ENCODE measurements at regions not wholly inside any gene's neighbourhood (a gene's known extent, or its start where the extent isn't known, plus 50 kb on each side); places are given as distances from the start of the nearest gene placed in this dataset.

DNA sequence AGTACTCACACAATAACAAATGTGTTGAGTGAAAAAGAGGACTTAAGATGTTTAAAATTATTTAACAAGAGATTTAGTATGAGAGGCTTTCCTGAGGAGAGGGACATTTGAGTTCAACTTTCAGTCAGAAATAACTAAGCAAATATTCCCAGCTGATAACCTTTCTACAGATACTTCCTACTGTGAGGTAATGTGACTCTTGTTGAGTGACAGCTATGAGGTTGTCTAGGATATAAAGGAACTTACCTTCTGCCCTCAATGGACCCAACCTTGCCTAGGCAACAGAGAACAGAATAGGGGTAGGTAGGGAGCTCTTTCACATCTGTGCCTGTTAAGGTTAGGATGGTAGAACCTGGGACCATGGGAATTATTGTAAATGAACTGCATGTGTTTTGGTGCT is 54.7 kb downstream of the GLUD2 start:
- no peak for DNase-seq

DNA sequence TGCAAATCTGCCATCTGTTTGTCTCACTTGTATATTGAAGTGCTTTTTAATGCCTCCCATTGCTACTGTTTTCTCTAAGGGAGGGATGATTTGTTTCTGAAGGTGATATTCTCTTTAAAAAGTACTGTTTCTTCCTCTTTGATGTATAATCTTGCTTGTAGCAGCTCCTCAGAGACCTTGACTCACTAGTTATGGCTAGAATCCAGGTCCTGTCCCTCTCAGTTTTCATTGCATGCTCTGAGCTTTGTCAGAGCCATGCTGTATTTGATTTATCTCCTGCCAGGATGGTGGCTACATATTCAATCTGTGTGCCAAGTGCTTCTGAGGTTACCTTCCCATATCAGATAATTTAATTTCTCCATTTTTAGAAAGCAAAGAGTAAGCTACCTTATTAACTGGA is 56.0 kb downstream of the GLUD2 start:
- DNase-seq = no peak
- TF ChIP-seq, protein P1, sequence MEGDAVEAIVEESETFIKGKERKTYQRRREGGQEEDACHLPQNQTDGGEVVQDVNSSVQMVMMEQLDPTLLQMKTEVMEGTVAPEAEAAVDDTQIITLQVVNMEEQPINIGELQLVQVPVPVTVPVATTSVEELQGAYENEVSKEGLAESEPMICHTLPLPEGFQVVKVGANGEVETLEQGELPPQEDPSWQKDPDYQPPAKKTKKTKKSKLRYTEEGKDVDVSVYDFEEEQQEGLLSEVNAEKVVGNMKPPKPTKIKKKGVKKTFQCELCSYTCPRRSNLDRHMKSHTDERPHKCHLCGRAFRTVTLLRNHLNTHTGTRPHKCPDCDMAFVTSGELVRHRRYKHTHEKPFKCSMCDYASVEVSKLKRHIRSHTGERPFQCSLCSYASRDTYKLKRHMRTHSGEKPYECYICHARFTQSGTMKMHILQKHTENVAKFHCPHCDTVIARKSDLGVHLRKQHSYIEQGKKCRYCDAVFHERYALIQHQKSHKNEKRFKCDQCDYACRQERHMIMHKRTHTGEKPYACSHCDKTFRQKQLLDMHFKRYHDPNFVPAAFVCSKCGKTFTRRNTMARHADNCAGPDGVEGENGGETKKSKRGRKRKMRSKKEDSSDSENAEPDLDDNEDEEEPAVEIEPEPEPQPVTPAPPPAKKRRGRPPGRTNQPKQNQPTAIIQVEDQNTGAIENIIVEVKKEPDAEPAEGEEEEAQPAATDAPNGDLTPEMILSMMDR (IDR thresholded peaks at IDR 0.05; ENCODE audit: borderline replicate concordance, extremely low read depth, low read length, poor library complexity, severe bottlenecking) = no peak
- no peak for TF ChIP-seq EZH2 (IDR thresholded peaks at IDR 0.05; ENCODE audit: borderline replicate concordance, low read depth, low read length, severe bottlenecking)
- no peak overlapping the region for H3K4me3 ChIP-seq (ENCODE audit: low read depth in 1 of 2, low read length in 2 of 2)
- H3K4me2 ChIP-seq (ENCODE audit: insufficient read depth, low read length) = no peak overlapping the region
- H2AFZ ChIP-seq (ENCODE audit: low read depth, low read length) = no peak overlapping the region
- no peak overlapping the region for H3K27ac ChIP-seq (ENCODE audit: low read length)
- H4K20me1 ChIP-seq (ENCODE audit: insufficient read depth, low read length) = no peaks in the 10 kb centered on the region
- no peak overlapping the region for H3K9ac ChIP-seq (ENCODE audit: low read depth, low read length)
- H3K27me3 ChIP-seq (ENCODE audit: insufficient read depth, low read length, poor library complexity) = no peaks in the 10 kb centered on the region
- H3K9me3 ChIP-seq (ENCODE audit: insufficient read depth, low read length, severe bottlenecking) = no peaks in the 10 kb centered on the region
- no peaks in the 10 kb centered on the region for H3K4me1 ChIP-seq (ENCODE audit: insufficient read depth, low read length)
- ATAC-seq (ENCODE audit: insufficient read depth, low read depth) = no peak
- H3K36me3 ChIP-seq (ENCODE audit: insufficient read depth, low read length) = no peaks in the 10 kb centered on the region
- H3K79me2 ChIP-seq (ENCODE audit: insufficient read depth, low read length) = no peaks in the 10 kb centered on the region

More for the DNA sequence above, 54.7 kb downstream of the GLUD2 start:
- Histone ChIP-seq H3K4me2 (ENCODE audit: insufficient read depth, low read length) (no peak overlapping the region), H3K9me3 (ENCODE audit: insufficient read depth, low read length, severe bottlenecking) (no peaks in the 10 kb centered on the region), H3K27ac (ENCODE audit: low read length) (no peak overlapping the region), H3K9ac (ENCODE audit: low read depth, low read length) (no peak overlapping the region), H3K79me2 (ENCODE audit: insufficient read depth, low read length) (no peaks in the 10 kb centered on the region), H3K4me1 (ENCODE audit: insufficient read depth, low read length) (no peaks in the 10 kb centered on the region), H2AFZ (ENCODE audit: low read depth, low read length) (no peak overlapping the region), H3K27me3 (ENCODE audit: insufficient read depth, low read length, poor library complexity) (no peaks in the 10 kb centered on the region), H3K36me3 (ENCODE audit: insufficient read depth, low read length) (no peaks in the 10 kb centered on the region), H3K4me3 (ENCODE audit: low read depth in 1 of 2, low read length in 2 of 2) (no peak overlapping the region), H4K20me1 (ENCODE audit: insufficient read depth, low read length) (no peaks in the 10 kb centered on the region)
- TF ChIP-seq, protein P1 (IDR thresholded peaks at IDR 0.05; ENCODE audit: borderline replicate concordance, extremely low read depth, low read length, poor library complexity, severe bottlenecking) = no peak
- no peak for TF ChIP-seq EZH2 (IDR thresholded peaks at IDR 0.05; ENCODE audit: borderline replicate concordance, low read depth, low read length, severe bottlenecking)
- no peak for ATAC-seq (ENCODE audit: insufficient read depth, low read depth)

DNA sequence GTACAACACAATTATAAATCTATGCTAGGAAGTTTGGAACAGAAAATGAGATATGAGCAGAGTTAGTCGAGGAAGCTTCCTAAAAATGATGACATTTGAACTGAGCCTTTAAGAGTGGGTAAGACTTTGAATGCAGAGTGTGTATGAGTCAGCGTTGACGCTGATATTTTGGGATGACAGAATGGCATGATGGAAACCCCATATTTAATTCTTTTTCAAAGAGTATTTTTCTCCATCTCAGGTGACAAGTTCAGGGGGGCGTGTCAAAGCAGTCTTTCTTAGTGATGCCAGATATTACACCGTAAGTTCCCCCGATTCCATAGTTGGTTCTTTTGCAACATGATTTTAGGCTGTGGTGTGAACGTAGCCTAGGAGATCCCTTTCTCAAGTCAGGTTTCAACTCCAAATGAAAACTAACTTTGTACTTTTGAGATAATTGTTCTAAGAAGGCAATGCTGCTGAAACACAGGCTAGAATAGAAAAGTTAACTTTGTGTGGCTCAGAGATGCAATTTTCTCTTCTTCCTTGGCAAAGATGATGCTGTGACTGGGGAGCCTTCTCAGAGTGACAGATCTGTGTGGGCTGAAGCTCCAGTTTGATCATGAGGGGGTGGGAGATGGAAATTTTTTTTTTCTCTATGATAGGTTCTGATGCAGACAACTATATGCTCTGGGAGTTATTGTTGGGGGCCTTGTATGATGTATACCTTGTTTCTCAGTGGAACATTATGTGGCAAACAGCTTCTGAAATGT is 59.2 kb downstream of the GLUD2 start:
- no peak overlapping the region for H3K4me2 ChIP-seq (ENCODE audit: insufficient read depth, low read length)
- H2AFZ ChIP-seq (ENCODE audit: low read depth, low read length) = no peak overlapping the region
- H3K9me3 ChIP-seq (ENCODE audit: insufficient read depth, low read length, severe bottlenecking) = no peaks in the 10 kb centered on the region
- no peak for ATAC-seq (ENCODE audit: insufficient read depth, low read depth)
- no peak overlapping the region for H3K4me3 ChIP-seq (ENCODE audit: low read depth in 1 of 2, low read length in 2 of 2)
- no peak for DNase-seq
- no peaks in the 10 kb centered on the region for H3K27me3 ChIP-seq (ENCODE audit: insufficient read depth, low read length, poor library complexity)
- TF ChIP-seq, protein P1 (IDR thresholded peaks at IDR 0.05; ENCODE audit: borderline replicate concordance, extremely low read depth, low read length, poor library complexity, severe bottlenecking) = no peak
- no peak for TF ChIP-seq EZH2 (IDR thresholded peaks at IDR 0.05; ENCODE audit: borderline replicate concordance, low read depth, low read length, severe bottlenecking)
- H3K36me3 ChIP-seq (ENCODE audit: insufficient read depth, low read length) = no peaks in the 10 kb centered on the region
- H3K79me2 ChIP-seq (ENCODE audit: insufficient read depth, low read length) = no peaks in the 10 kb centered on the region
- no peaks in the 10 kb centered on the region for H3K4me1 ChIP-seq (ENCODE audit: insufficient read depth, low read length)
- no peak overlapping the region for H3K27ac ChIP-seq (ENCODE audit: low read length)
- H4K20me1 ChIP-seq (ENCODE audit: insufficient read depth, low read length) = no peaks in the 10 kb centered on the region
- H3K9ac ChIP-seq (ENCODE audit: low read depth, low read length) = no peak overlapping the region

All from DND-41 (cell line).